ENCODE measurements at regions not wholly inside any gene's neighbourhood (a gene's known extent, or its start where the extent isn't known, plus 50 kb on each side); places are given as distances from the start of the nearest gene placed in this dataset.

DNA sequence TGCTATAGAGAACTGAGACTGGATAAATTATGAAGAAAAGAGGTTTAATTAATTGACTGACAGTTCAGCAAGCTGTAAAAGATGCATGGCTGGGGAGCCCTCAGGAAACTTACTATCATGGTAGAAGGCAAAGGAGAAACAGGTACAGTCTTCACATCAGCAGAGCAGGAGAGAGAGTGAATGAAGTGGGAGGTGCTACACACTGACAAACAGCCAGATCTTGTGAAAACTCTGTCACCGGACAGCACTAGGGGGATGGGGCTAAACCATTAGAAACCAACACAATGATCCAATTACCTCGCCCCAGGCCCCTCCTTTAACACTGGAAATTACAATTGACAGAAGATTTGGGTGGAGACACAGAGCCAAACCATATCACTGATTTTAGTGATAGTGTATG, 682.4 kb downstream of the SLC16A7 start:
- TF ChIP-seq, protein P1, sequence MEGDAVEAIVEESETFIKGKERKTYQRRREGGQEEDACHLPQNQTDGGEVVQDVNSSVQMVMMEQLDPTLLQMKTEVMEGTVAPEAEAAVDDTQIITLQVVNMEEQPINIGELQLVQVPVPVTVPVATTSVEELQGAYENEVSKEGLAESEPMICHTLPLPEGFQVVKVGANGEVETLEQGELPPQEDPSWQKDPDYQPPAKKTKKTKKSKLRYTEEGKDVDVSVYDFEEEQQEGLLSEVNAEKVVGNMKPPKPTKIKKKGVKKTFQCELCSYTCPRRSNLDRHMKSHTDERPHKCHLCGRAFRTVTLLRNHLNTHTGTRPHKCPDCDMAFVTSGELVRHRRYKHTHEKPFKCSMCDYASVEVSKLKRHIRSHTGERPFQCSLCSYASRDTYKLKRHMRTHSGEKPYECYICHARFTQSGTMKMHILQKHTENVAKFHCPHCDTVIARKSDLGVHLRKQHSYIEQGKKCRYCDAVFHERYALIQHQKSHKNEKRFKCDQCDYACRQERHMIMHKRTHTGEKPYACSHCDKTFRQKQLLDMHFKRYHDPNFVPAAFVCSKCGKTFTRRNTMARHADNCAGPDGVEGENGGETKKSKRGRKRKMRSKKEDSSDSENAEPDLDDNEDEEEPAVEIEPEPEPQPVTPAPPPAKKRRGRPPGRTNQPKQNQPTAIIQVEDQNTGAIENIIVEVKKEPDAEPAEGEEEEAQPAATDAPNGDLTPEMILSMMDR (IDR thresholded peaks at IDR 0.05; ENCODE audit: low read depth, low read length, missing input control), result no peak
- TF ChIP-seq FOXA2 (IDR thresholded peaks at IDR 0.05) (no peak), ZBTB33 (IDR thresholded peaks at IDR 0.05) (no peak), EGR1 (IDR thresholded peaks at IDR 0.05; ENCODE audit: low read depth in 2 of 2) (no peak), GABPA (IDR thresholded peaks at IDR 0.05 in 1 of 2, conservative IDR thresholded peaks at IDR 0.05 in 1 of 2) (no peak), TAF1 (conservative IDR thresholded peaks at IDR 0.05) (no peak), RAD21 (IDR thresholded peaks at IDR 0.05) (no peak), SP1 (IDR thresholded peaks at IDR 0.05) (no peak), NR2F2 (IDR thresholded peaks at IDR 0.05) (no peak), MAX (IDR thresholded peaks at IDR 0.05) (no peak)
